OCI-LY1 (cell line): ENCODE measurements at regions not wholly inside any gene's neighbourhood (a gene's known extent, or its start where the extent isn't known, plus 50 kb on each side); places are given as distances from the start of the nearest gene placed in this dataset.

Experiments used
- CTCF ChIP-seq: fragments of 200-600 bp; sonication (generic), shearing (Covaris generic); IDR thresholded peaks from 2 replicates; pipeline ENCODE4 v1.5.1; 2017; ENCODE audit warnings: mild to moderate bottlenecking, antibody characterized with exemption, low read length, moderate library complexity, mixed read lengths
- EZH2 ChIP-seq: fragments of 200-600 bp; sonication (generic), shearing (Covaris generic); IDR thresholded peaks from 2 replicates; pipeline ENCODE4 v1.8.0; 2017; ENCODE audit warnings: borderline replicate concordance, mixed run types, mild to moderate bottlenecking, antibody characterized with exemption, low read length, moderate library complexity, mixed read lengths

GRCh38 chr9:95574866-95575553, 58.2 kb upstream of the PTCH1 start:
- no peak for TF ChIP-seq CTCF
- TF ChIP-seq EZH2 = no peak
